WTC11 (cell line): ENCODE measurements at regions not wholly inside any gene's neighbourhood (a gene's known extent, or its start where the extent isn't known, plus 50 kb on each side); places are given as distances from the start of the nearest gene placed in this dataset.

Source experiments
- ATAC-seq: fragments of 200-7000 bp; cut with Tn5 transposase; 2 replicates; pipeline ENCODE4 v1.10.0; 2021; ENCODE audit warnings: mild to moderate bottlenecking, moderate library complexity
- CTCF ChIA-PET: fragments of 300-600 bp; sonication (Branson Sonifier 250); formaldehyde crosslinking; loops from one replicate; lab custom pipeline; 2021; ENCODE audit warnings: antibody characterized with exemption; lab: Charles Lee
- POLR2A ChIA-PET: fragments of 350-600 bp; sonication (Branson Sonifier 250); formaldehyde crosslinking; loops from one replicate; lab custom pipeline; 2021; ENCODE audit warnings: antibody characterized with exemption; lab: Charles Lee
- DNase-seq: peaks from one replicate; pipeline ENCODE4 v3.0.0; 2021; ENCODE audit warnings: low spot score
- H3K27ac Mint-ChIP-seq: 2 replicates; pipeline ENCODE4 v1.8.0; 2021; ENCODE audit warnings: mixed read lengths
- H3K27me3 Mint-ChIP-seq: 2 replicates; pipeline ENCODE4 v1.8.0; 2021; ENCODE audit warnings: low read depth, mild to moderate bottlenecking, moderate library complexity, mixed read lengths
- H3K36me3 Mint-ChIP-seq: 2 replicates; pipeline ENCODE4 v1.8.0; 2021; ENCODE audit warnings: mixed read lengths
- H3K4me1 Mint-ChIP-seq: 2 replicates; pipeline ENCODE4 v1.8.0; 2022; ENCODE audit warnings: mixed read lengths
- H3K4me3 Mint-ChIP-seq: 2 replicates; pipeline ENCODE4 v1.8.0; 2021; ENCODE audit warnings: mild to moderate bottlenecking, moderate library complexity, mixed read lengths
- H3K9me3 Mint-ChIP-seq: 2 replicates; pipeline ENCODE4 v1.8.0; 2021; ENCODE audit warnings: mixed read lengths
- ATF1 ChIP-seq: sonication (generic); formaldehyde crosslinking; IDR thresholded peaks from 2 replicates; pipeline ENCODE4 v1.8.1; 2023; ENCODE audit warnings: mild to moderate bottlenecking, moderate library complexity, missing genetic modification reagents
- ATF2 ChIP-seq: sonication (generic); formaldehyde crosslinking; IDR thresholded peaks from 2 replicates; pipeline ENCODE4 v1.8.1; 2022; ENCODE audit warnings: low read depth, missing genetic modification reagents, borderline replicate concordance
- ATF6 ChIP-seq: sonication (generic); formaldehyde crosslinking; IDR thresholded peaks from 2 replicates; pipeline ENCODE4 v1.8.1; 2023; ENCODE audit warnings: mild to moderate bottlenecking, missing genetic modification reagents
- ETV6 ChIP-seq: sonication (generic); formaldehyde crosslinking; IDR thresholded peaks from 2 replicates; pipeline ENCODE4 v1.8.1; 2022; ENCODE audit warnings: mild to moderate bottlenecking, missing genetic modification reagents
- FOXK1 ChIP-seq: sonication (generic); formaldehyde crosslinking; IDR thresholded peaks from 2 replicates; pipeline ENCODE4 v1.8.0; 2022; ENCODE audit warnings: mild to moderate bottlenecking, moderate library complexity, missing genetic modification reagents
- GABPB1 ChIP-seq: sonication (generic); formaldehyde crosslinking; IDR thresholded peaks from 2 replicates; pipeline ENCODE4 v1.8.1; 2023; ENCODE audit warnings: mild to moderate bottlenecking, missing genetic modification reagents
- JAZF1 ChIP-seq: fragments of 250-450 bp; sonication (Bioruptor Pico); IDR thresholded peaks from 2 replicates; pipeline ENCODE4 v1.9.0; 2021; ENCODE audit warnings: moderate library complexity, mild to moderate bottlenecking, inconsistent platforms
- NFATC4 ChIP-seq: fragments of 250-450 bp; sonication (Bioruptor Pico); IDR thresholded peaks from 2 replicates; pipeline ENCODE4 v1.9.0; 2021; ENCODE audit warnings: mild to moderate bottlenecking
- OVOL2 ChIP-seq: fragments of 250-450 bp; sonication (Bioruptor Pico); IDR thresholded peaks from 2 replicates; pipeline ENCODE4 v1.9.0; 2021; ENCODE audit warnings: mild to moderate bottlenecking, borderline replicate concordance
- TCF7 ChIP-seq: sonication (generic); formaldehyde crosslinking; IDR thresholded peaks from 2 replicates; pipeline ENCODE4 v1.8.0; 2022; ENCODE audit warnings: mild to moderate bottlenecking, low read depth, missing genetic modification reagents, moderate library complexity
- ZBTB21 ChIP-seq: sonication (generic); formaldehyde crosslinking; IDR thresholded peaks from 2 replicates; pipeline ENCODE4 v1.8.1; 2023; ENCODE audit warnings: mild to moderate bottlenecking, missing genetic modification reagents, borderline replicate concordance
- ZNF232 ChIP-seq: sonication (generic); formaldehyde crosslinking; IDR thresholded peaks from 2 replicates; pipeline ENCODE4 v1.8.0; 2022; ENCODE audit warnings: mild to moderate bottlenecking, missing genetic modification reagents
- ZNF317 ChIP-seq: sonication (generic); formaldehyde crosslinking; IDR thresholded peaks from 2 replicates; pipeline ENCODE4 v1.8.1; 2023; ENCODE audit warnings: low read depth, mild to moderate bottlenecking, moderate library complexity, missing genetic modification reagents, borderline replicate concordance
- ZNF416 ChIP-seq: fragments of 250-450 bp; sonication (Bioruptor Pico); IDR thresholded peaks from 2 replicates; pipeline ENCODE4 v1.9.0; 2021; ENCODE audit warnings: mild to moderate bottlenecking, inconsistent platforms
- ZNF425 ChIP-seq: fragments of 250-450 bp; sonication (Bioruptor Pico); conservative IDR thresholded peaks from 2 replicates; pipeline ENCODE4 v1.9.0; 2021; ENCODE audit warnings: mild to moderate bottlenecking
- ZNF532 ChIP-seq: fragments of 250-450 bp; sonication (Bioruptor Pico); IDR thresholded peaks from 2 replicates; pipeline ENCODE4 v1.9.0; 2021; ENCODE audit warnings: mild to moderate bottlenecking, borderline replicate concordance
- ZNF671 ChIP-seq: fragments of 250-450 bp; sonication (Bioruptor Pico); IDR thresholded peaks from 2 replicates; pipeline ENCODE4 v1.8.0; 2021; ENCODE audit warnings: mild to moderate bottlenecking

- no peak for TF ChIP-seq ZNF425 (CRISPR knock-in tag)
- no peak for TF ChIP-seq ETV6 (CRISPR knock-in tag)
- no peak for TF ChIP-seq ZBTB21 (CRISPR knock-in tag)
- no peak for TF ChIP-seq ATF6 (CRISPR knock-in tag)
Observed at GRCh38 chr17:68103148-68103547, 67.6 kb downstream of the KPNA2 start (continued).

- DNase-seq (no peak), ATAC-seq (no peak)
- H3K4me1 Mint-ChIP-seq, result peaks cover 6% of the 10 kb centered on the region; the same call in 1 of the 2 replicates
- no peaks in the 10 kb centered on the region; the same call in 1 of the 2 replicates for H3K36me3 Mint-ChIP-seq
- peaks cover 20% of the 10 kb centered on the region for H3K27me3 Mint-ChIP-seq
- peaks cover 5% of the 10 kb centered on the region for H3K9me3 Mint-ChIP-seq
- no peak overlapping the region for H3K27ac Mint-ChIP-seq
- H3K4me3 Mint-ChIP-seq, result no peak overlapping the region
- POLR2A ChIA-PET, result no interaction called here
- TF ChIP-seq ATF1 (CRISPR knock-in tag), result no peak
- TF ChIP-seq OVOL2 (CRISPR knock-in tag), result no peak
- TF ChIP-seq ATF2 (CRISPR knock-in tag), result no peak
- no peak for TF ChIP-seq ZNF416
- TF ChIP-seq TCF7 (CRISPR knock-in tag), result no peak
- no peak for TF ChIP-seq FOXK1 (CRISPR knock-in tag)
- no peak for TF ChIP-seq ZNF671 (CRISPR knock-in tag)
- TF ChIP-seq JAZF1 (CRISPR knock-in tag), result no peak
- CTCF ChIA-PET, result no interaction called here
Observed at GRCh38 chr17:68106085-68106484, 70.5 kb downstream of the KPNA2 start.

- peaks cover 4% of the 10 kb centered on the region; the same call in 1 of the 2 replicates for H3K4me1 Mint-ChIP-seq
- TF ChIP-seq ZNF317 (CRISPR knock-in tag) (no peak), NFATC4 (CRISPR knock-in tag) (no peak), GABPB1 (CRISPR knock-in tag) (no peak), ZNF232 (CRISPR knock-in tag) (no peak), ZNF532 (CRISPR knock-in tag) (no peak)
- TF ChIP-seq, all 79 proteins: peak for 0
- Mint-ChIP-seq H3K27ac (no peak overlapping the region), H3K36me3 (no peaks in the 10 kb centered on the region; the same call in 1 of the 2 replicates), H3K4me3 (no peak overlapping the region), H3K9me3 (peaks cover 5% of the 10 kb centered on the region), H3K27me3 (peaks cover 11% of the 10 kb centered on the region)
- CTCF ChIA-PET, result no interaction called here
- POLR2A ChIA-PET, result no interaction called here
- ATAC-seq (no peak), DNase-seq (no peak)
Observed at GRCh38 chr17:68107373-68107772, 71.8 kb downstream of the KPNA2 start.
